OCI-LY7 (cell line): ENCODE measurements at regions not wholly inside any gene's neighbourhood (a gene's known extent, or its start where the extent isn't known, plus 50 kb on each side); places are given as distances from the start of the nearest gene placed in this dataset.

Source experiments
- EZH2phosphoT487 ChIP-seq: fragments of 200-600 bp; sonication (generic); IDR thresholded peaks from 2 replicates; pipeline ENCODE4 v1.6.1; 2018; ENCODE audit warnings: low read depth, borderline replicate concordance, mild to moderate bottlenecking, mixed run types, antibody characterized with exemption, low read length, moderate library complexity, mixed read lengths
- TF ChIP-seq, protein P1 (sequence below): fragments of 200-600 bp; sonication (generic); conservative IDR thresholded peaks from 2 replicates; pipeline ENCODE4 v1.5.1; 2014; ENCODE audit warnings: mild to moderate bottlenecking, antibody characterized with exemption, low read length, moderate library complexity, mixed read lengths

DNA sequence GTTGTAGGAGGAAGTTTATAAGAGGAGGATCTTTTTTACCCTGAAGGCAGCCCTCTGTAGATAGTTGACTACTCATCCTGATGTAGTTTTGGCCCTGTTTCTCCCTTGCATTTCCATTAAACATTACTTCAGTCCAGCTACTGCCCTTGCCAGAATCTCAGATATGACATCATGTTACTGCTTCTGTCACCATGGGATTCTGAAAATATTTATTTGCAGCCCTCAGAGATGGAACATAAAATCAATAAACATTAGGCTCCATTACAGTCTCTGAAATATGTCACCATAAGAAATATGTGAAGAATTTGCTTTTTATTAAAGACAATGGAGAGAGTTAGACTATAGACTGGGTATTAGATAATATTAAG lies 68.7 kb upstream of the STK39 start:
- TF ChIP-seq, protein P1, sequence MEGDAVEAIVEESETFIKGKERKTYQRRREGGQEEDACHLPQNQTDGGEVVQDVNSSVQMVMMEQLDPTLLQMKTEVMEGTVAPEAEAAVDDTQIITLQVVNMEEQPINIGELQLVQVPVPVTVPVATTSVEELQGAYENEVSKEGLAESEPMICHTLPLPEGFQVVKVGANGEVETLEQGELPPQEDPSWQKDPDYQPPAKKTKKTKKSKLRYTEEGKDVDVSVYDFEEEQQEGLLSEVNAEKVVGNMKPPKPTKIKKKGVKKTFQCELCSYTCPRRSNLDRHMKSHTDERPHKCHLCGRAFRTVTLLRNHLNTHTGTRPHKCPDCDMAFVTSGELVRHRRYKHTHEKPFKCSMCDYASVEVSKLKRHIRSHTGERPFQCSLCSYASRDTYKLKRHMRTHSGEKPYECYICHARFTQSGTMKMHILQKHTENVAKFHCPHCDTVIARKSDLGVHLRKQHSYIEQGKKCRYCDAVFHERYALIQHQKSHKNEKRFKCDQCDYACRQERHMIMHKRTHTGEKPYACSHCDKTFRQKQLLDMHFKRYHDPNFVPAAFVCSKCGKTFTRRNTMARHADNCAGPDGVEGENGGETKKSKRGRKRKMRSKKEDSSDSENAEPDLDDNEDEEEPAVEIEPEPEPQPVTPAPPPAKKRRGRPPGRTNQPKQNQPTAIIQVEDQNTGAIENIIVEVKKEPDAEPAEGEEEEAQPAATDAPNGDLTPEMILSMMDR, result no peak
- no peak for TF ChIP-seq EZH2phosphoT487
